ENCODE measurements at regions not wholly inside any gene's neighbourhood (a gene's known extent, or its start where the extent isn't known, plus 50 kb on each side); places are given as distances from the start of the nearest gene placed in this dataset.

DNA sequence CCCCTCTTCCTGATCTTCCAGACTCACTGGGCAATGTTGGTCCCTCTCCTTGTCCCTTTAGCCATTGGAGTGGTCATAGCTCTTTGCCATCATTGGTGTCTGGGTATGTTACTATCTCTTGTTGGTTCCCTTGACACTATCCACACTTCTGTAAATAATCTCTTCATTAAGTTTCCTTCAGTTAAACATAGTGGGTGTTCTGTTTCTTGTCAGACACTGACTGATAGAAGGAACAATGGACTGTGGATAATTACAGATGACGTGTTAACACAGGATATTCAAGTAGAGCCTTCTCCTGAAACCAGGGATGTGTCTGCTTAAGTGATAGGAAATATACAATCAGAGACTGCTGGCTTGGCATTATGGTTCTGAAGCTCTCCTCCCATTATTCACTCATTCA is 458.3 kb upstream of the USP24 start:
- TF ChIP-seq CTCF (conservative IDR thresholded peaks at IDR 0.05; ENCODE audit: low read length) (no peak), EZH2phosphoT487 (IDR thresholded peaks at IDR 0.05; ENCODE audit: borderline replicate concordance) (no peak)

All from Loucy (cell line).